Dendritic cell treated with granulocyte-macrophage colony-stimulating factor and Interleukin-4, amounts not matched to agents 40 ng/mL and 50 ng/mL, for 4 days (primary cell): ENCODE measurements at regions not wholly inside any gene's neighbourhood (a gene's known extent, or its start where the extent isn't known, plus 50 kb on each side); places are given as distances from the start of the nearest gene placed in this dataset.
"Not testable (repeated sequence)": the region's sequence is repeated elsewhere in the genome, so short reads cannot be mapped to it uniquely, and the experiment has no call there.

Experiments used
- H3K27ac Mint-ChIP-seq: one replicate; pipeline ENCODE4 v1.8.0; 2022; ENCODE audit warnings: mild to moderate bottlenecking, mixed read lengths
- H3K27me3 Mint-ChIP-seq: one replicate; pipeline ENCODE4 v1.8.0; 2022; ENCODE audit warnings: mild to moderate bottlenecking, mixed read lengths
- H3K36me3 Mint-ChIP-seq: one replicate; pipeline ENCODE4 v1.8.0; 2022; ENCODE audit warnings: low read depth, mixed read lengths
- H3K4me1 Mint-ChIP-seq: one replicate; pipeline ENCODE4 v1.8.0; 2022; ENCODE audit warnings: low read depth, mixed read lengths
- H3K4me3 Mint-ChIP-seq: one replicate; pipeline ENCODE4 v1.8.0; 2022; ENCODE audit warnings: mild to moderate bottlenecking, moderate library complexity, mixed read lengths
- H3K9me3 Mint-ChIP-seq: one replicate; pipeline ENCODE4 v1.8.0; 2022; ENCODE audit warnings: mixed read lengths
- intact Hi-C: fragments of 100-400 bp; cut with micrococcal nuclease; formaldehyde crosslinking; loops from one replicate; pipeline ENCODE4 v1.15.0; 2022

- H3K9me3 Mint-ChIP-seq = peaks cover 5% of the 10 kb centered on the region
- peaks cover 4% of the 10 kb centered on the region for H3K27me3 Mint-ChIP-seq
- H3K36me3 Mint-ChIP-seq = no peaks in the 10 kb centered on the region
- peaks cover 39% of the 10 kb centered on the region for H3K4me1 Mint-ChIP-seq
- intact Hi-C loops = no loop called here
- no peak overlapping the region for H3K27ac Mint-ChIP-seq
- no peak overlapping the region for H3K4me3 Mint-ChIP-seq
Observed at GRCh38 chr1:94304553-94304952, 67.2 kb upstream of the ARHGAP29 start.

- H3K9me3 Mint-ChIP-seq = peaks cover 5% of the 10 kb centered on the region
- peaks cover 4% of the 10 kb centered on the region for H3K27me3 Mint-ChIP-seq
- H3K4me1 Mint-ChIP-seq = peaks cover 37% of the 10 kb centered on the region
- H3K36me3 Mint-ChIP-seq = no peaks in the 10 kb centered on the region
- H3K27ac Mint-ChIP-seq = peak overlapping the region; percentile 48
- H3K4me3 Mint-ChIP-seq = no peak overlapping the region
- intact Hi-C loops = no loop called here
Observed at GRCh38 chr1:94303005-94303404, 65.6 kb upstream of the ARHGAP29 start.

DNA sequence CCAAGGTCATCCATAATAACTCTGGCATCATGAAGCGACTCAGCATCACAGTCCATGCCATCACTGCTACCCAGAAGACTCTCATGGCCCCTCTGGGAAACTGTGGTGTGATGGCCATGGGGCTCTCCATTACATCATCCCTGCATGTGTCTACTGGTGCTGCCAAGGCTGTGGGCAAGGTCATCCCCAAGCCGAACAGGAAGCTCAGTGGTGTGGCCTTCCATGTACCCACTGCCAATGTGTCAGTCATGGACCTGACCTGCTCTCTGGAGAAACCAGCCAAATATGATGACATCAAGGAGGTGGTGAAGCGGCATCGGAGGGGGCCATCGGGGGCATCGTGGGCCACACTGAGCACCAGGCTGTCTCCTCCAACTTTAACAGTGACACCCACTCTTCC, 65.1 kb upstream of the ARHGAP29 start:
- no peaks in the 10 kb centered on the region for H3K36me3 Mint-ChIP-seq
- H3K4me1 Mint-ChIP-seq = peaks cover 37% of the 10 kb centered on the region
- peak overlapping the region; percentile 48 for H3K27ac Mint-ChIP-seq
- peaks cover 5% of the 10 kb centered on the region for H3K9me3 Mint-ChIP-seq
- H3K27me3 Mint-ChIP-seq = peaks cover 4% of the 10 kb centered on the region
- H3K4me3 Mint-ChIP-seq = no peak overlapping the region
- intact Hi-C loops = no loop called here

GRCh38 chr1:94301186-94301585, 63.8 kb upstream of the ARHGAP29 start:
- Mint-ChIP-seq H3K27me3 (peaks cover 4% of the 10 kb centered on the region), H3K27ac (no peak overlapping the region), H3K9me3 (peaks cover 5% of the 10 kb centered on the region), H3K4me3 (no peak overlapping the region), H3K36me3 (no peaks in the 10 kb centered on the region), H3K4me1 (peaks cover 37% of the 10 kb centered on the region)
- intact Hi-C loops = no loop called here

DNA sequence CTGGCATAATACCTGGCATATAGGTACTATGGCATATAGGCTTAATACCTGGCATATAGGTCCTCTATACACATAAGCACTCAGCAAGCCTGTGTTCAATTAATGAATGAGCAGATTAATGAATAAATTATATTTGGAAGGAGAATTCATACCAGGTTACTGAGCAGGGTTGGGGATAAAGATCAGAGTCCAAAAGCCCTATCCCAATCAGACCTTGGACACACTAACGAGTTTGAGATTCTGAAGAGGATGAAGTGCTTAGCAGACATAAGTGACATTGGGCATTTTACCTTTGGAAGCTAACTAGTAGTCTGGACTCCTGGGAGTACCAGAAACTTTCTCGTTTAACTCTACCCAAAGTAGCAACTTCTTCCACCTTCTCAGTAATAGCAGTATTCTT, 63.3 kb upstream of the ARHGAP29 start:
- Mint-ChIP-seq H3K9me3 (peaks cover 5% of the 10 kb centered on the region), H3K4me3 (no peak overlapping the region), H3K27ac (no peak overlapping the region), H3K36me3 (no peaks in the 10 kb centered on the region), H3K4me1 (peaks cover 37% of the 10 kb centered on the region), H3K27me3 (peaks cover 4% of the 10 kb centered on the region)
- intact Hi-C loops = no loop called here

- Mint-ChIP-seq H3K4me1 (peaks cover 37% of the 10 kb centered on the region), H3K27ac (no peak overlapping the region), H3K36me3 (no peaks in the 10 kb centered on the region), H3K4me3 (no peak overlapping the region), H3K9me3 (peaks cover 5% of the 10 kb centered on the region), H3K27me3 (no peaks in the 10 kb centered on the region)
- intact Hi-C loops = no loop called here
Observed at GRCh38 chr1:94299627-94300553, 62.5 kb upstream of the ARHGAP29 start.

- intact Hi-C loops = no loop called here
Observed at GRCh38 chr1:94298861-94299260, 61.5 kb upstream of the ARHGAP29 start.

DNA sequence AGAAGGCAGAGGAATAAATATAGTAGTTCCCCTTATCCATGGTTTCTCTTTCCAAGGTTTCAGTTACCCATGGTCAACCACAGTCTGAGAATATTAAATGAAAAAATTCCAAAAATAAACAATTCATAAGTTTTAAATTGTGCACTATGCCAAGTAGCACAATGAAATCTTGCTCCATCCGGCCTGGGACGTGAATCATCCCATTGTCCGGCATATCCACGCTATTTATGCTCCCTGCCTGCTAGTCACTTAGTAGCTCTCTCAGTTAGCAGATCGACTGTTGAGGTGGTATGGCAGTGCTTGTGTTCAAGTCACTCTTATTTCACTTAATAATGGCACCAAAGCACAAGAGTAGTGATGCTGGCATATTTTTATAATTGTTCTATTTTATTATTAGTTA, 58.6 kb upstream of the ARHGAP29 start:
- Mint-ChIP-seq H3K9me3 (no peaks in the 10 kb centered on the region), H3K36me3 (no peaks in the 10 kb centered on the region), H3K4me3 (no peak overlapping the region), H3K27me3 (peaks cover 10% of the 10 kb centered on the region), H3K27ac (no peak overlapping the region), H3K4me1 (peaks cover 13% of the 10 kb centered on the region)
- intact Hi-C loops = no loop called here

More at GRCh38 chr1:94298861-94299260, 61.5 kb upstream of the ARHGAP29 start:
- H3K27me3 Mint-ChIP-seq = no peaks in the 10 kb centered on the region
- H3K9me3 Mint-ChIP-seq = peaks cover 5% of the 10 kb centered on the region
- peaks cover 37% of the 10 kb centered on the region for H3K4me1 Mint-ChIP-seq
- no peak overlapping the region for H3K4me3 Mint-ChIP-seq
- H3K27ac Mint-ChIP-seq = no peak overlapping the region
- no peaks in the 10 kb centered on the region for H3K36me3 Mint-ChIP-seq

- H3K36me3 Mint-ChIP-seq, H3K9me3 Mint-ChIP-seq, intact Hi-C loops, H3K27ac Mint-ChIP-seq, H3K4me3 Mint-ChIP-seq, H3K4me1 Mint-ChIP-seq: not testable (repeated sequence)
- H3K27me3 Mint-ChIP-seq = peaks cover 23% of the 10 kb centered on the region
Observed at GRCh38 chr1:94292978-94293377, 55.6 kb upstream of the ARHGAP29 start.

- peaks cover 30% of the 10 kb centered on the region for H3K27me3 Mint-ChIP-seq
- intact Hi-C loops, H3K4me3 Mint-ChIP-seq, H3K4me1 Mint-ChIP-seq, H3K27ac Mint-ChIP-seq, H3K36me3 Mint-ChIP-seq, H3K9me3 Mint-ChIP-seq: not testable (repeated sequence)
Observed at GRCh38 chr1:94289244-94289643, 51.9 kb upstream of the ARHGAP29 start.
